Activated CD8-positive, alpha-beta memory T cell treated with anti-CD3 and anti-CD28 coated beads for 36 hours (primary cell): ENCODE measurements at regions not wholly inside any gene's neighbourhood (a gene's known extent, or its start where the extent isn't known, plus 50 kb on each side); places are given as distances from the start of the nearest gene placed in this dataset.

ENCODE experiments used
- CTCF ChIA-PET: fragments of 350-600 bp; sonication (Branson Sonifier 250); formaldehyde crosslinking; loops from one replicate; lab custom pipeline; 2021; ENCODE audit warnings: antibody characterized with exemption; lab: Charles Lee
- POLR2A ChIA-PET: fragments of 350-600 bp; sonication (Branson Sonifier 250); formaldehyde crosslinking; loops from one replicate; lab custom pipeline; 2021; ENCODE audit warnings: antibody characterized with exemption; lab: Charles Lee

GRCh38 chr18:60445341-60445740 lies 72.8 kb upstream of the MC4R start:
- ChIA-PET POLR2A (no interaction called here), CTCF (no interaction called here)

GRCh38 chr18:60446821-60447220 lies 74.2 kb upstream of the MC4R start:
- ChIA-PET POLR2A (no interaction called here), CTCF (no interaction called here)

- ChIA-PET POLR2A (no interaction called here), CTCF (no interaction called here)
Measured at GRCh38 chr18:60448487-60449267, 76.1 kb upstream of the MC4R start.

- CTCF ChIA-PET = no interaction called here
- POLR2A ChIA-PET = no interaction called here
Measured at GRCh38 chr18:60452421-60452820, 79.8 kb upstream of the MC4R start.

GRCh38 chr18:60466677-60467076 lies 94.1 kb upstream of the MC4R start:
- POLR2A ChIA-PET = no interaction called here
- CTCF ChIA-PET = no interaction called here

- CTCF ChIA-PET = no interaction called here
- POLR2A ChIA-PET = no interaction called here
Measured at GRCh38 chr18:60469387-60470100, 97.0 kb upstream of the MC4R start.

GRCh38 chr18:60471652-60472051 lies 99.1 kb upstream of the MC4R start:
- ChIA-PET CTCF (no interaction called here), POLR2A (no interaction called here)

GRCh38 chr18:60485201-60485600 lies 112.6 kb upstream of the MC4R start:
- POLR2A ChIA-PET = no interaction called here
- CTCF ChIA-PET = no interaction called here

GRCh38 chr18:60493066-60493465 lies 120.5 kb upstream of the MC4R start:
- CTCF ChIA-PET = no interaction called here
- POLR2A ChIA-PET = no interaction called here

- CTCF ChIA-PET = no interaction called here
- POLR2A ChIA-PET = no interaction called here
Measured at GRCh38 chr18:60499675-60500074, 127.1 kb upstream of the MC4R start.

GRCh38 chr18:60500960-60501359 lies 128.4 kb upstream of the MC4R start:
- CTCF ChIA-PET = no interaction called here
- POLR2A ChIA-PET = no interaction called here

GRCh38 chr18:60502591-60502990 lies 130.0 kb upstream of the MC4R start:
- POLR2A ChIA-PET = no interaction called here
- CTCF ChIA-PET = no interaction called here

GRCh38 chr18:60503199-60503598 lies 130.6 kb upstream of the MC4R start:
- ChIA-PET POLR2A (no interaction called here), CTCF (no interaction called here)

- POLR2A ChIA-PET = no interaction called here
- CTCF ChIA-PET = no interaction called here
Measured at GRCh38 chr18:60506190-60506589, 133.6 kb upstream of the MC4R start.

- ChIA-PET POLR2A (no interaction called here), CTCF (no interaction called here)
Measured at GRCh38 chr18:60506682-60507081, 134.1 kb upstream of the MC4R start.

GRCh38 chr18:60508108-60508507 lies 135.5 kb upstream of the MC4R start:
- CTCF ChIA-PET = no interaction called here

GRCh38 chr18:60534538-60534937 lies 162.0 kb upstream of the MC4R start:
- POLR2A ChIA-PET = no interaction called here
- CTCF ChIA-PET = no interaction called here

More at GRCh38 chr18:60508108-60508507, 135.5 kb upstream of the MC4R start:
- POLR2A ChIA-PET = no interaction called here

GRCh38 chr18:60537074-60537473 lies 164.5 kb upstream of the MC4R start:
- POLR2A ChIA-PET = no interaction called here
- CTCF ChIA-PET = no interaction called here

GRCh38 chr18:60538891-60539290 lies 166.3 kb upstream of the MC4R start:
- CTCF ChIA-PET = no interaction called here

GRCh38 chr18:60541661-60542060 lies 169.1 kb upstream of the MC4R start:
- ChIA-PET POLR2A (no interaction called here), CTCF (no interaction called here)

More at GRCh38 chr18:60538891-60539290, 166.3 kb upstream of the MC4R start:
- POLR2A ChIA-PET = no interaction called here

GRCh38 chr18:60543646-60544045 lies 171.1 kb upstream of the MC4R start:
- ChIA-PET CTCF (no interaction called here), POLR2A (no interaction called here)
